ENCODE measurements at regions not wholly inside any gene's neighbourhood (a gene's known extent, or its start where the extent isn't known, plus 50 kb on each side); places are given as distances from the start of the nearest gene placed in this dataset.
"Not testable (repeated sequence)": the region's sequence is repeated elsewhere in the genome, so short reads cannot be mapped to it uniquely, and the experiment has no call there.

- intact Hi-C loops (cut with DNase I): no loop called here
- no peaks in the 10 kb centered on the region for H3K36me3 ChIP-seq (replicated peaks in 1 of 2; ENCODE audit: insufficient read depth in 1 of 2, low read depth in 2 of 2)
- WGBS, 2 donors: 28 to 31% methylated on average over 7 of the region's 7 CpGs
- TF ChIP-seq POLR2A (IDR thresholded peaks at IDR 0.05): no peak
- TF ChIP-seq CTCF (IDR thresholded peaks at IDR 0.05): no peak
- H3K9me3 ChIP-seq: no peaks in the 10 kb centered on the region
- H3K4me3 ChIP-seq: no peak overlapping the region
- H3K4me1 ChIP-seq: no peaks in the 10 kb centered on the region
- no peak for DNase-seq
- no peak overlapping the region for H3K27ac ChIP-seq
- no peak for ATAC-seq
- H3K27me3 ChIP-seq: no peaks in the 10 kb centered on the region
Measured at GRCh38 chr10:45106236-45106856, 105.6 kb downstream of the ZNF22 start.

- intact Hi-C loops (cut with DNase I): no loop called here
- Histone ChIP-seq H3K4me1 (no peaks in the 10 kb centered on the region), H3K27ac (no peak overlapping the region), H3K36me3 (replicated peaks in 1 of 2; ENCODE audit: insufficient read depth in 1 of 2, low read depth in 2 of 2) (no peaks in the 10 kb centered on the region), H3K27me3 (no peaks in the 10 kb centered on the region), H3K9me3 (no peaks in the 10 kb centered on the region), H3K4me3 (no peak overlapping the region)
- TF ChIP-seq CTCF (IDR thresholded peaks at IDR 0.05) (no peak), POLR2A (IDR thresholded peaks at IDR 0.05) (no peak)
- ATAC-seq: no peak
- 77 to 85% methylated on average over 5 of the region's 5 CpGs for WGBS, 2 donors
- DNase-seq: no peak
Measured at GRCh38 chr10:45111509-45111908, 110.8 kb downstream of the ZNF22 start.

GRCh38 chr10:45117940-45118339 is 117.2 kb downstream of the ZNF22 start:
- DNase-seq; H3K36me3 ChIP-seq (replicated peaks in 1 of 2; ENCODE audit: insufficient read depth in 1 of 2, low read depth in 2 of 2); H3K27me3 ChIP-seq; ATAC-seq; H3K27ac ChIP-seq; H3K9me3 ChIP-seq; intact Hi-C loops (cut with DNase I); H3K4me3 ChIP-seq; H3K4me1 ChIP-seq: not testable (repeated sequence)
- WGBS, 2 donors: 75 to 81% methylated on average over 2 of the region's 2 CpGs

- no peak overlapping the region for H3K4me3 ChIP-seq
- DNase-seq (no peak), ATAC-seq (no peak)
- no peak for TF ChIP-seq CTCF (IDR thresholded peaks at IDR 0.05)
- no peak for TF ChIP-seq POLR2A (IDR thresholded peaks at IDR 0.05)
- no peaks in the 10 kb centered on the region for H3K36me3 ChIP-seq (replicated peaks in 1 of 2; ENCODE audit: insufficient read depth in 1 of 2, low read depth in 2 of 2)
- 50 to 62% methylated on average over 3 of the region's 3 CpGs for WGBS, 2 donors
- no peak overlapping the region for H3K27ac ChIP-seq
- intact Hi-C loops (cut with DNase I): no loop called here
- no peaks in the 10 kb centered on the region for H3K9me3 ChIP-seq
- no peaks in the 10 kb centered on the region for H3K27me3 ChIP-seq
- H3K4me1 ChIP-seq: no peaks in the 10 kb centered on the region
Measured at GRCh38 chr10:45118929-45119328, 118.2 kb downstream of the ZNF22 start.

- H3K27me3 ChIP-seq; ATAC-seq; intact Hi-C loops (cut with DNase I); DNase-seq; H3K36me3 ChIP-seq (replicated peaks in 1 of 2; ENCODE audit: insufficient read depth in 1 of 2, low read depth in 2 of 2); H3K9me3 ChIP-seq; H3K27ac ChIP-seq; H3K4me1 ChIP-seq; H3K4me3 ChIP-seq: not testable (repeated sequence)
- WGBS, 2 donors: 69 to 84% methylated on average over 7 of the region's 7 CpGs
Measured at GRCh38 chr10:45122180-45122860, 121.6 kb downstream of the ZNF22 start.

Data from body of pancreas (tissue), 4 donors.